Panc1 (cell line): ENCODE measurements at regions not wholly inside any gene's neighbourhood (a gene's known extent, or its start where the extent isn't known, plus 50 kb on each side); places are given as distances from the start of the nearest gene placed in this dataset.

Experiments
- CTCF ChIP-seq: fragments of 450-650 bp; IDR thresholded peaks from 2 replicates; pipeline ENCODE4 v1.5.1; 2017; ENCODE audit warnings: mild to moderate bottlenecking
- POLR2AphosphoS5 ChIP-seq: IDR thresholded peaks from 2 replicates; pipeline ENCODE4 v1.6.1; 2012; ENCODE audit warnings: mild to moderate bottlenecking, low read depth, low read length, moderate library complexity
- REST ChIP-seq, 2 experiments: IDR thresholded peaks; 2 replicates each; pipeline ENCODE4 v1.6.1; 2011 to 2012; ENCODE audit warnings: low read depth in 2 of 2, control low read depth in 1 of 2, low read length in 1 of 2, mild to moderate bottlenecking in 1 of 2, moderate library complexity in 1 of 2; ENCODE audit not compliant: insufficient read depth in 1 of 2

- TF ChIP-seq CTCF, result no peak
- TF ChIP-seq REST (IDR thresholded peaks at IDR 0.05; ENCODE audit: insufficient read depth in 1 of 2, low read depth in 2 of 2, low read length in 1 of 2), result no peak
- no peak for TF ChIP-seq POLR2AphosphoS5
These were observed 1209.3 kb upstream of the CDH6 start for GRCh38 chr5:29984156-29984540.
